Muscle of arm (tissue), 1 donor: ENCODE measurements at regions not wholly inside any gene's neighbourhood (a gene's known extent, or its start where the extent isn't known, plus 50 kb on each side); places are given as distances from the start of the nearest gene placed in this dataset.
A peak's percentile ranks its signal among the peaks of the same experiment; 100 is the strongest.
"Not testable (repeated sequence)": the region's sequence is repeated elsewhere in the genome, so short reads cannot be mapped to it uniquely, and the experiment has no call there.

Source experiments
- DNase-seq: peaks from one replicate; pipeline ENCODE4 v3.0.0-alpha.2; 2013

DNA sequence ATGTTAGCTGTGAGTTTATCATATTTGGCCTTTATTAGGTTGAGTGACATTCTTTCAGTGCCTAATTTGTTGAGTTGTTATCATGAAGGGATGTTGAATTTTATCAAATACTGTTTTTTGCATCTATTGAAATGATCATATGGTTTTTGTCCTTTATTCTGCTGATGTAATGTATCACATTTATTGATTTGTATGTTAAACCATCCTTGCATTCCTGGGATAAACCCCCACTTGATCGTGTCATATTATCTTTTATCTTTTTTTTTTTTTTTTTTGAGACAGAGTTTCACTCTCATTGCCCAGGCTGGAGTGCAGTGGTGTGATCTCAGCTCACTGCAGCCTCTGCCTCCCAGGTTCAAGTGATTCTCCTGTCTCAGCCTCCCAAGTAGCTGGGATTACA, 51.9 kb upstream of the MFGE8 start:
- DNase-seq = not testable (repeated sequence)

GRCh38 chr15:88970232-88970631, 57.1 kb upstream of the MFGE8 start:
- no peak for DNase-seq

DNA sequence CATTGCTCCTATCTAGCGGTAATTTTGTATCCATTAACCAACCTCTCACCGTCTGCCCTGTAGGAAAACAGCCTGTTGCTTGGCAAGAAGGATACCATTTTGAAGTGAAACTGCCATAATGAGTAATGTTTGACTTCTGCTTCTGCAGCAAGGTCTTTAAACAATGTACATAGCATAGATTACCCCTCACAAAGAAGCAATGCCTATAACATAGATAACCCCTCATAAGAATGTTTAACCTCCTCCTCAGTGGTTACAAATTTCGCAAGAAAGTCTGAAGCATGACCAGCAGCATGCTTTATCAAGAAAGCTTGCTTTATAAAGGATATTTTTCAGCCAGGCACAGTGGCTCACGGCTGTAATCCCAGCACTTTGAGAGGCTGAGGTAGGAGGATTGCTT, 61.2 kb upstream of the MFGE8 start:
- no peak for DNase-seq

DNA sequence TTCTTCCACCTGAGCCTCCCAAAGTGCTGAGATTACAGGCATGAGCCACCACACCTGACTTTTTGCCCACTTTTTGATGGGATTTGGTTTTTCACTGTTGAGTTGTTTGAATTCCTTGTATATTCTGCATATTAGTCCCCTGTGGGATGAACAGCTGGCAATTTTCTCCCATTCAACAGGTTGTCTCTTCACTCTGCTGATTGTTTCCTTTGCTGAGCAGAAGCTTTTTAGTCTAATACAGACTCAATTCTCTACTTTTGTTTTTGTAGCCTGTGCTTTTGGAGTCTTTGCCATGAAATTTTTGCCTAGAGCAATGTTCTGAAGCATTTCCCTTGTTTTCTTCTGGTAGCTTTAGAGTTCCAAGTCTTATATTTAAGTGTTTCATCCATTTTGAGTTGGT, 62.7 kb upstream of the MFGE8 start:
- DNase-seq = no peak

DNA sequence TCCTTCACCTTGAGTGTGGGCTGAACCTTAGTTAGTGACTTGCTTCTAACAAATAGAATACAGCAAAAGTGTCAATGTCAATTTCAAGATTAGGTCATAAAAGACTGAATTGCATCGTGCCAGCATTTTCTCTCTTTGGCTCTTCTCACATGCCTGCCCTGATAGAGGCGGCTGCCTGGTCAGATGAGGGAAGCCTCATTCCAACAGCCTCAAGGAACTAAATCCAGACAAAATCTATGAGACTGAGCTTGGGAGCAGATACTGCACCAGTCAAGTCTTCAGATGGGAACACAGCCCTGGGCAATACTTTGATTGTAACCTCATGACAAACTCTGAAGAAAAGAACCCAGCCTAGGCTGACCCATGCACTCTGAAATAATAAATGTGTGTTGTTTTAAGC, 63.5 kb upstream of the MFGE8 start:
- no peak for DNase-seq

- no peak for DNase-seq
Measured at GRCh38 chr15:88979674-88980073, 66.5 kb upstream of the MFGE8 start.

- DNase-seq = no peak
Measured at GRCh38 chr15:88980498-88980897, 67.3 kb upstream of the MFGE8 start.

GRCh38 chr15:88981244-88982215, 68.4 kb upstream of the MFGE8 start:
- no peak for DNase-seq

DNA sequence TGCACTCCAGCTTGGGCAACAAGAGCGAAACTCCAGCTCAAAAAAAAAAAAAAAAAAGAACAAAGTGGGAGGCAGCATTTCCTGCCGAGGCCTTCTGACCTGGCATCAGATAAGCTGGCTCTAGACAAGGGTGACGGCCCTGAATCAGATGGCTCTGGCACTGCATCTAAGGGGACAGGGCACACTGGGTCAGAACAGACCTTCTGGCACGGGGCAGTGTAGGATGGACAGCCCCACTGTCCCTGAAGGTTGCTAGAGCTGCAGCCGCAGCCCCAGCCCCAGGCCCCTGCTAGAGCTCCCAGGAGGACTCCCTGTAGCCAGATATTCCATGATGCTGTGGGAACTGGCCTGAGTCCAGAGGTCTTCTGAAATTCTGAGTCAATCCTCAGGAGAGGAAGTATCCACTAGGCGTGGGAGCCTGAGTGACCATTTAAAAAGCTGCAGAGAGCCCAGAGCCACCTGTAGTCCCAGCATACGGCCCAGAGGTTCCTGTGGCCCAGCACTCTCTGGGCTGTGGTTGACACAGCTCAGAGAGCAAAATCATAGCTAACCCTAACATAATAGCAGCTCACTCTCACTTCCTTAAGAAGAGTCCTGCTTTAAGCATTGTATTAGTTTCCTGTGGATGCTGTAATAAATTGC, 69.2 kb upstream of the MFGE8 start:
- DNase-seq = peak; percentile 58

GRCh38 chr15:88982946-88983342, 69.8 kb upstream of the MFGE8 start:
- no peak for DNase-seq

- no peak for DNase-seq
Measured at GRCh38 chr15:88983861-88984429, 70.8 kb upstream of the MFGE8 start.

DNA sequence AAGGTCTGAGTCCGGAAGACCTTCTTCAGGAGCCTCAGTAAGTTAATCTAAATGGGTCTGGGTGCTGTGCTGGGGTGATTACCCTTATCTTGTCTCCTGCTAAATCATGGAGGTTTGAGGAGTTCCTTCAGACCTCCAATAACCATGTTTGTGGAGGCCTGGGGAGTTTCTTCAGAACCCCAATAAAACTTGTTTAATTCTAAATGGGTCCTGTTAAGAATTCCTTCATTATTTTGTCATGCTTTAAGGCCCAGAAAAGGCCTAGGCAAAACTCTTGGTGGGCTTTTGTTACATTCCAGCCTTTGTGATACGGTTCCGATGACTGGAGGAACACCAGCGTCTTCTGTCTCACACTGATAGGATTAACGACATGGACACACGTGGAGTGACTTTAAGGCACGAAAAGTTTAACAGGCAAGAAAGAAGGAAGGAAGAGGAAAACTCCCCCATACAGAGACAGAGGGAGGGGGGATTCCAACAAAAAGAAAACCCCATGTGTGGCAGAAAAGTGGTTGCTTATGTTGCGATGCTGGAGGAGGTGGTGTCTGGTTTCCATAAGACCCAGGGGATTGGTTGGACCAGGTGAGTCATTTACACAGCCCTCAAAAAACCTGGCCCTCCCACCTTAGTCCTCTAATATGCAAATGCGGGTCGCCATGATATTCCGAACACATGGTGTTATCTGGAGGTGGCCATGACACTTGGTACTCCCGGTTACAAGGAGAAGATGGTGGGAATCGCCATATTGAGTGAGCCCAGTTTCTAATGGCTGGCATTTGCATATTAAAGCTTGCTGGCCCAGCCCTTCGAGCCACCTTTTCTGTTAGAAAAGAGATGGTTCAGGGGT, 72.6 kb upstream of the MFGE8 start:
- no peak for DNase-seq

GRCh38 chr15:88986949-88987590, 73.9 kb upstream of the MFGE8 start:
- no peak for DNase-seq

GRCh38 chr15:88987591-88987933, 74.4 kb upstream of the MFGE8 start:
- DNase-seq = no peak

GRCh38 chr15:88987934-88988671, 74.9 kb upstream of the MFGE8 start:
- no peak for DNase-seq

DNA sequence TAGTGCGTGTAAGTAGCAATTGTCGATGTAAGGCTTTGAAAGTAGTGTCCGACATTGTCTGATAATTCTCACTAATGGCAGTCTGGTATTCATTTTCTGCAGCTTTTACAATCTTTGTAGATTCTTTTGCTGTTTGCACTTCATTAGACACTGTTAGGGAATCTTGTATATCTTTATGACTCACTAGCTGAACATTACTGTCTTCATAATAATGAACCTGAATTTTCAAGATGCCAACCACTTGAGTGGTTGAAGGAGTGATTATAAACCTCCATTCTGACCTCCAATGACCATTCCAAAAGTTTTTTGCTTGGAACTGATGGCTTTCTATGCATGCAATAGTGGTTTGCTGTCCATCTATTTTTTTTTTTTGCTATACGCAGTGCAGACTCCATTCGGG, 76.4 kb upstream of the MFGE8 start:
- no peak for DNase-seq

DNA sequence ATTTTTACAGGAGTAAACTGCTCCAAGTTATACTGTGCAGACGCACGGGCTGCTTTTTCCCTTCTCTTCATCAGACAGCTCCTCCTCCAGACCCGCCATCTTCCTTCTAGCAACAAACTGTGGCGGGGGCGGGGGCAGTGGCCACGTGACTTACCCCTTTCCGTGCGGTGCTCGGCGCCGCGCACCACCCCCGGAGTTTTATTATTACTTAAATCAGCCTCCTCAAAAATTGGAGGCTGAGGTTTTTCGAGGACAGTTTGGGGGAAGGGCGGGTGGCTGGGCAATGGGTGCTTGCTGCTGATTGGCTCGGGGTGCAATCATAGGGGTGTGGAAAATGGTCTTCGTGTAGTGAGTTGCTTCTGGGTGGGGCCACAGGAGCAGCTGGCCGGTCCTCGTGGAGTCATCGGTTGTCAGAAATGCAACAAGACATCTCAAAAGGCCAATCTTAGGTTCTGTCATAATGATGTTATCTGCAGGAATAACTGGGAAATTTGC, 77.1 kb upstream of the MFGE8 start:
- no peak for DNase-seq

- DNase-seq = no peak
Measured at GRCh38 chr15:88992216-88992615, 79.0 kb upstream of the MFGE8 start.

GRCh38 chr15:88992912-88993376, 79.8 kb upstream of the MFGE8 start:
- DNase-seq = no peak

DNA sequence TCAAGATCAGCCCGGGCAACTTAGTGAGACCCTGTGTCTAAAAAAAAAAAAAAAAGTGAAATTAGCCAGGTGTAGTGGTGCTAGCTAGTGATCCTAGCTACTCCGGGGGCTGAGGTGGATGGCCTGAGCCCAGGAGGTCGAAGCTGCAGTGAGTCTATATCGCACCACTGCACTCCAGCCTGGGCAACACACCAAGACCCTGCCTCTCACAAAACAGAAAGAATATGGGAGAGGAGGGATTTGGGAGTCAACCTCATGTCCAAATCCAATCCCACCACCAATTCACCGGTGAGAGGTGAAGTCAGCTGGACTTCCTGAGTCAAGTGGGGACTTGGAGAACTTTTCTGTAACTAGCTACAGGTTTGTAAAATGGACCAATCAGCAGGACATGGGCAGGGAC, 80.5 kb upstream of the MFGE8 start:
- DNase-seq = no peak

- no peak for DNase-seq
Measured at GRCh38 chr15:88994286-88994685, 81.1 kb upstream of the MFGE8 start.
